AG09309 (cell line): ENCODE measurements at regions not wholly inside any gene's neighbourhood (a gene's known extent, or its start where the extent isn't known, plus 50 kb on each side); places are given as distances from the start of the nearest gene placed in this dataset.

Experiments
- DNase-seq: peaks from one replicate; pipeline ENCODE4 v3.0.0-alpha.2; 2010; ENCODE audit warnings: low read depth
- H3K4me3 ChIP-seq: 2 replicates; pipeline ENCODE4 v1.5.1; 2011; ENCODE audit warnings: mild to moderate bottlenecking, low read depth, low read length, moderate library complexity; ENCODE audit not compliant: control insufficient read depth
- CTCF ChIP-seq: IDR thresholded peaks from 2 replicates; pipeline ENCODE4 v1.5.1; 2011; ENCODE audit warnings: mild to moderate bottlenecking, low read depth, low read length, inconsistent platforms; ENCODE audit not compliant: insufficient read depth, control insufficient read depth; ENCODE audit errors: missing control alignments

- H3K4me3 ChIP-seq = no peak overlapping the region
- TF ChIP-seq CTCF = no peak
- DNase-seq = no peak
Measured at GRCh38 chr5:105392710-105393149, 1830.1 kb upstream of the NUDT12 start.

- no peak for TF ChIP-seq CTCF
- no peak overlapping the region for H3K4me3 ChIP-seq
- DNase-seq = no peak
Measured at GRCh38 chr5:105392122-105392709, 1829.6 kb upstream of the NUDT12 start.

GRCh38 chr5:105380126-105380525, 1817.5 kb upstream of the NUDT12 start:
- H3K4me3 ChIP-seq = no peak overlapping the region
- DNase-seq = no peak
- TF ChIP-seq CTCF = no peak

- no peak overlapping the region for H3K4me3 ChIP-seq
- no peak for TF ChIP-seq CTCF
- no peak for DNase-seq
Measured at GRCh38 chr5:105371169-105371568, 1808.6 kb upstream of the NUDT12 start.

- DNase-seq = no peak
- H3K4me3 ChIP-seq = no peak overlapping the region
- TF ChIP-seq CTCF = no peak
Measured at GRCh38 chr5:105350486-105351140, 1788.0 kb upstream of the NUDT12 start.

GRCh38 chr5:105331558-105331957, 1769.0 kb upstream of the NUDT12 start:
- no peak for DNase-seq
- H3K4me3 ChIP-seq = no peak overlapping the region
- TF ChIP-seq CTCF = no peak
